ENCODE measurements at regions not wholly inside any gene's neighbourhood (a gene's known extent, or its start where the extent isn't known, plus 50 kb on each side); places are given as distances from the start of the nearest gene placed in this dataset.

DNA sequence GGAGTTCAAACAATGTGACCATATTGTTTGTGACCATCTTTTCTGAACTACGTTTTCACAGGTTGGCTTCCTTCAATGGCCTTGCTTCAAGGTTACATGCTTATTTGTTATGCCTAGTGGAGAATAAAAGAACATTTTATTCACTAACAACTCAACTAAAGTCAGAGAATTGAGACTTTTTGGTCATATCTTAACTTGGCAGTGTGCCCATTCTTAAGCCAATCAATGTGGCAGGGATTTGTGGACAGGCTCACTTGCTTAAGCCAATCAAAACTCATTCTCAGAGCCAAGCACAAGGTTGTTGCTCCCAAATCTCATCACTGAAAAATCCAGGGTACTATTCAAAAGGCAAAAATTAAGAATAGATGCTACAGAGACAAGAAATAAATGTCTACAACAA lies 455.8 kb upstream of the FAT3 start:
- DNase-seq, result no peak
- POLR2A ChIA-PET, result no interaction called here
- Mint-ChIP-seq H3K27ac (no peak overlapping the region), H3K4me3 (no peak overlapping the region), H3K4me1 (no peaks in the 10 kb centered on the region), H3K9me3 (peaks cover 5 to 26% (median 11%) of the 10 kb centered on the region in 5 donors), H3K36me3 (no peaks in the 10 kb centered on the region), H3K27me3 (no peaks in the 10 kb centered on the region)
- Histone ChIP-seq H3K4me1 (ENCODE audit: insufficient read depth, low read length) (no peaks in the 10 kb centered on the region), H3K27me3 (ENCODE audit: insufficient read depth, low read length, poor library complexity, severe bottlenecking) (no peaks in the 10 kb centered on the region), H3K4me3 (ENCODE audit: low read length) (no peak overlapping the region), H3K27ac (ENCODE audit: low read depth, low read length) (no peak overlapping the region), H3K9me3 (ENCODE audit: low read length) (no peaks in the 10 kb centered on the region), H3K36me3 (ENCODE audit: insufficient read depth, low read length) (no peaks in the 10 kb centered on the region)
- CTCF ChIA-PET, result no interaction called here

DNA sequence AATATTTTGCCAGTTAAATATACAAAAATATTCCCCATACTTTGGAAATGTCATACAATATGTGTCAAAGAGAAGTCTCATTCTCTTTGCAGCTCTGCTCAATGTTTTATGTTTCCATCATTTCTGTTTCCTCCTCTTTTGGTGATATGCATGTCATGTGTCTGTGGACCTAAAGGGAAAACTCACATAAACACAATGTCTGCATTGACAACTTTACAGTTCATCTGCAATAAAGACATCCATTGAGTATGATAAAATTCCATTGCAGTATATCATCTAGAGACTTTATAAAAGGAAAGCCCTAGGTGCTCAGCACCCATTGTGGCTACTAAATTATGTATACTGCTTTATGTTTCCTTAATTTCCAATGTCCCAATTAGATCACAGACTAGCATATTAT lies 461.3 kb upstream of the FAT3 start:
- no peak overlapping the region for H3K4me3 ChIP-seq (ENCODE audit: low read length)
- ChIA-PET CTCF (no interaction called here), POLR2A (no interaction called here)
- H3K27me3 ChIP-seq (ENCODE audit: insufficient read depth, low read length, poor library complexity, severe bottlenecking), result no peaks in the 10 kb centered on the region
- H3K27ac Mint-ChIP-seq, result no peak overlapping the region
- no peaks in the 10 kb centered on the region for H3K9me3 ChIP-seq (ENCODE audit: low read length)
- no peaks in the 10 kb centered on the region for H3K4me1 Mint-ChIP-seq
- no peak overlapping the region for H3K4me3 Mint-ChIP-seq
- no peaks in the 10 kb centered on the region for H3K4me1 ChIP-seq (ENCODE audit: insufficient read depth, low read length)
- no peaks in the 10 kb centered on the region for H3K27me3 Mint-ChIP-seq
- no peak overlapping the region for H3K27ac ChIP-seq (ENCODE audit: low read depth, low read length)
- DNase-seq, result no peak
- H3K36me3 ChIP-seq (ENCODE audit: insufficient read depth, low read length), result no peaks in the 10 kb centered on the region
- no peaks in the 10 kb centered on the region for H3K36me3 Mint-ChIP-seq
- H3K9me3 Mint-ChIP-seq, result peaks cover 0 to 13% (median 5%) of the 10 kb centered on the region in 5 donors

DNA sequence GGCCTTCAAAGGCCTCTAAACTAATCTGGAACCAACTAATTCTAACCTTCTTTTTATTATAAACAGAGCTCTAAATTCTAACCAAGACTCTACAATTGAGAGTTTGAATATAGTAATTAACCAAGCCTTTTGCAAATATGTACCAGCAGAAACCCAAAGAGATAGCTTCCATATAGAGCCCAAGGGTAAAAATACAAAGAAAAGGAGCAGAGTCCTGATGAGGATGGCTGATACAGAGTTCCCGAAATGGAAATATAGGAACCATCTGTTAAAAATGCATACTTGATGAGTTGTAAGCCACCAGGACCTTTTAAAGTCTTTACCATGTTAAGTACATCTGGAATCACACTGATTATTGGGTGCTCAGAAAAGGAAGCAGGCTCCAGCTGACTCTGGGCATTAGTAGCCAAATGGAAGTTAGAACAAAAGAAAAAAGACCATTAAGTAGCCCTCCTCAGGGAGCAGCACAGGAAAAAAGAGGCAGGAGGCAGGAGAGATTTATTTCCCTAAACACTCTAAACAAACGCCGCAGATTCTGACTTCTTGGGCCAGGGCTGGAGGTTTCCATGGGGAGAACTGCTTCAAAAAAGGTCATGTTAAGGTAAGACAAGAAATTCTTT lies 463.1 kb upstream of the FAT3 start:
- H3K36me3 Mint-ChIP-seq, result no peaks in the 10 kb centered on the region
- DNase-seq, result no peak

DNA sequence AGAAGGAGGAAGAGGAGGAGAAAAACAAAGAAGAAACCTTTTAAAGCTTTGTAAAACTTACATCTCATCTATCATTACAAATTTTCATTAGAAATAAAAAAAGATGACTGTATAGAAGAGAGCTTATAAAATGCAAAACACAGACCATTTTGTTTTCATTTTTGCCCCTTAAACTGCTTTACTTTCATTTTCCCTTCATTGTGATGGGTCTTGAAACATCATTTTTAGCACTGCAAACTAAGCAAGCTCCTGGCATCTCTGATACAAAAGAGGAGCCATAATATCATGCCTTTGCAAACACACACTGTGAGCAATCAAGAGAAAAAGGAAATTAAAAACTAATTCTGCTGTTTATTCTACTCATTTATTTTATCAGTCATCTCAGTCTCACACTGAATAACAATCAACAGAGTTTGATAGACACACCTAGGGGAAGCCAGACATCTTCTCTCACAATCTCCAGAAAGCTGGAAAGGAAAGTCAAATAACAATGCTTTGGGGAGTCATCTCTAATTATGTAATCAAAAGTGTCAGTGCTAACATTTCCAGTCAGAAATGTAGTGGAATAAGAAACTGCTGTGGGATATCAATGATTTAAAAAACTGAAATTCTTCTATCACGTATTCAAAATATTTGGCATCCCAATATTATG lies 467.7 kb upstream of the FAT3 start:
- Histone ChIP-seq H3K36me3 (ENCODE audit: insufficient read depth, low read length) (no peaks in the 10 kb centered on the region), H3K4me3 (ENCODE audit: low read length) (no peak overlapping the region), H3K27ac (ENCODE audit: low read depth, low read length) (no peak overlapping the region), H3K9me3 (ENCODE audit: low read length) (no peaks in the 10 kb centered on the region), H3K27me3 (ENCODE audit: insufficient read depth, low read length, poor library complexity, severe bottlenecking) (no peaks in the 10 kb centered on the region), H3K4me1 (ENCODE audit: insufficient read depth, low read length) (no peaks in the 10 kb centered on the region)
- no peaks in the 10 kb centered on the region for H3K4me1 Mint-ChIP-seq
- ChIA-PET CTCF (no interaction called here), POLR2A (no interaction called here)
- H3K9me3 Mint-ChIP-seq, result peaks cover 3 to 13% (median 4%) of the 10 kb centered on the region in 5 donors
- DNase-seq, result no peak
- no peaks in the 10 kb centered on the region for H3K27me3 Mint-ChIP-seq
- H3K27ac Mint-ChIP-seq, result no peak overlapping the region
- no peak overlapping the region for H3K4me3 Mint-ChIP-seq
- no peaks in the 10 kb centered on the region for H3K36me3 Mint-ChIP-seq

More for the DNA sequence above, 463.1 kb upstream of the FAT3 start:
- H3K27me3 Mint-ChIP-seq, result no peaks in the 10 kb centered on the region
- Histone ChIP-seq H3K27ac (ENCODE audit: low read depth, low read length) (no peak overlapping the region), H3K27me3 (ENCODE audit: insufficient read depth, low read length, poor library complexity, severe bottlenecking) (no peaks in the 10 kb centered on the region), H3K4me1 (ENCODE audit: insufficient read depth, low read length) (no peaks in the 10 kb centered on the region), H3K9me3 (ENCODE audit: low read length) (no peaks in the 10 kb centered on the region), H3K36me3 (ENCODE audit: insufficient read depth, low read length) (no peaks in the 10 kb centered on the region), H3K4me3 (ENCODE audit: low read length) (no peak overlapping the region)
- no peak overlapping the region for H3K4me3 Mint-ChIP-seq
- no peaks in the 10 kb centered on the region for H3K4me1 Mint-ChIP-seq
- ChIA-PET CTCF (no interaction called here), POLR2A (no interaction called here)
- H3K27ac Mint-ChIP-seq, result no peak overlapping the region
- H3K9me3 Mint-ChIP-seq, result peaks cover 0 to 13% (median 6%) of the 10 kb centered on the region in 5 donors

DNA sequence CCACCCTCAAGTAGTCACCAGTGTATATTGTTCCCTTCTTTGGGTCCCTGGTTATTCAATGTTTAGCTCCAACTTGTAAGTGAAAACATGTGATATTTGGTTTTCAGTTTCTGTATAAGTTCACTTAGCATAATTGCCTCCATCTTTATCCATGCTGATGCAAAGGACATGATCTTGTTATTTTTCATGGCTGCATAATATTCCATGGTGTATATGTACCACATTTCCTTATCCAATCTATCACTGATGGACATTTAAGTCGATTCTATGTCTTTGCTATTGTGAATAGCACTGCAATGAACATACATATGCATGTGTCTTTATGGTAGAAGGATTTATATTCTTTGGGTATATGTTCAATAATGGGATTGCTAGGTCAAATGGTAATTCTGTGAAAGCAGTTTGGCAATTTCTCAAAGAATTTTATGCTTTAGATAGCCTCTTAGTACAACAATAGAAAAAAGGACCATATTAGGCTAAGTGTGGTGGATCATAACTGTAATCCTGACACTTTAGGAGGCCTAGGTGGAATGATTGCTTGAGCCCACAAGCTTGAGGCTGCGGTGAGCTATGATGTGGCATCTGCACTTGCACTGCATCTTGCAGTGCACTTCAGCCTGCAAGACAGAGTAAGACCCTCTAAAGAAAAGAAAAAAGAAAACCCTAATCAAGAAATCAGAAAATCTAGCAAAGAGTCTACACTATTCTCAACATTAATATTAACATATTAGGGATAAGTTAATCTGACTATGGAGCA lies 468.5 kb upstream of the FAT3 start:
- no peaks in the 10 kb centered on the region for H3K4me1 Mint-ChIP-seq
- H3K9me3 ChIP-seq (ENCODE audit: low read length), result no peaks in the 10 kb centered on the region
- no peaks in the 10 kb centered on the region for H3K36me3 Mint-ChIP-seq
- H3K4me3 ChIP-seq (ENCODE audit: low read length), result no peak overlapping the region
- H3K4me1 ChIP-seq (ENCODE audit: insufficient read depth, low read length), result no peaks in the 10 kb centered on the region
- ChIA-PET POLR2A (no interaction called here), CTCF (no interaction called here)
- no peak for DNase-seq
- no peak overlapping the region for H3K4me3 Mint-ChIP-seq
- H3K27ac Mint-ChIP-seq, result no peak overlapping the region
- peaks cover 3 to 13% (median 4%) of the 10 kb centered on the region in 5 donors for H3K9me3 Mint-ChIP-seq
- no peak overlapping the region for H3K27ac ChIP-seq (ENCODE audit: low read depth, low read length)
- no peaks in the 10 kb centered on the region for H3K27me3 ChIP-seq (ENCODE audit: insufficient read depth, low read length, poor library complexity, severe bottlenecking)
- H3K27me3 Mint-ChIP-seq, result no peaks in the 10 kb centered on the region
- H3K36me3 ChIP-seq (ENCODE audit: insufficient read depth, low read length), result no peaks in the 10 kb centered on the region

DNA sequence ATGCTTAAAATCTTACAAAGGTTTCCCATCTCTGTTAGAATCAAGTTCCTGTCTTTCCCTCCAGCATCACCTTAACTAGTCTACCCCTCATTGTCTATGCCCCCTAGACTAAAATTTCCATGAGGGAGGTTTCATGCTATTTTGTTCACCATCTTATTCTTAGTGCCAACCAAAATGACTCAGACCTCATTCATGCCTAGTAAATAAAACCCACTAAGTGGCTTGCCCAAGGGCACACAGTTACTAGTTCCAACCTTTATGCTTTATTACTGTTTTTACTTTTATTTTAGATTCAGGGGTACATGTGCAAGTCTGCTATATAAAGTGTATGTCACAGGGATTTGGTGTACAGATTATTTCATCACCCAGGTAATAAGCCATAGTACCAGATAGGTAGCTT lies 469.1 kb upstream of the FAT3 start:
- ChIA-PET CTCF (no interaction called here), POLR2A (no interaction called here)
- no peak overlapping the region for H3K4me3 ChIP-seq (ENCODE audit: low read length)
- no peak for DNase-seq
- no peaks in the 10 kb centered on the region for H3K9me3 ChIP-seq (ENCODE audit: low read length)
- Mint-ChIP-seq H3K27me3 (no peaks in the 10 kb centered on the region), H3K4me3 (no peak overlapping the region), H3K4me1 (no peaks in the 10 kb centered on the region), H3K36me3 (no peaks in the 10 kb centered on the region), H3K27ac (no peak overlapping the region), H3K9me3 (peaks cover 3 to 9% (median 4%) of the 10 kb centered on the region in 5 donors)
- no peaks in the 10 kb centered on the region for H3K36me3 ChIP-seq (ENCODE audit: insufficient read depth, low read length)
- H3K27ac ChIP-seq (ENCODE audit: low read depth, low read length), result no peak overlapping the region
- no peaks in the 10 kb centered on the region for H3K4me1 ChIP-seq (ENCODE audit: insufficient read depth, low read length)
- H3K27me3 ChIP-seq (ENCODE audit: insufficient read depth, low read length, poor library complexity, severe bottlenecking), result no peaks in the 10 kb centered on the region

DNA sequence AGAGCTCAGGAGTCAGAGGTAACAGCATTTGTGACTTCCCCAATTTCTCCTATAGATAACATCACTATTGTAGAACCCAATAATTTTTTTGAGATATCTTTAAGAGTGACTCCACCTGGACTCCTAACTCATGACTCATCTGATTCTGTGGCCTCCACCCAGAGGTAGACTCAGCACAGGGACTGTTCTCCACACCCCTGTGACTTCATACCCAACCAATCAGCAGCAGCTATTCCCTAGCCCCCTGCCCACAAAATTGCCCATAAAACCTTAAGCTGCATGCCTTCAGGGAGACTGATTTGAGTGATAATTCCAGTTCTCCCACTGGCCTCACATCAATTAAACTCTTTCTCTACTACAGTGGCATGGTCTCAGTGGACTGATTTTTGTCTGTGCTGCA lies 475.4 kb upstream of the FAT3 start:
- peaks cover 0 to 22% (median 6%) of the 10 kb centered on the region in 5 donors for H3K9me3 Mint-ChIP-seq
- Histone ChIP-seq H3K4me1 (ENCODE audit: insufficient read depth, low read length) (no peaks in the 10 kb centered on the region), H3K4me3 (ENCODE audit: low read length) (no peak overlapping the region), H3K27ac (ENCODE audit: low read depth, low read length) (no peak overlapping the region), H3K27me3 (ENCODE audit: insufficient read depth, low read length, poor library complexity, severe bottlenecking) (no peaks in the 10 kb centered on the region), H3K9me3 (ENCODE audit: low read length) (no peaks in the 10 kb centered on the region), H3K36me3 (ENCODE audit: insufficient read depth, low read length) (no peaks in the 10 kb centered on the region)
- H3K4me3 Mint-ChIP-seq, result no peak overlapping the region
- ChIA-PET POLR2A (no interaction called here), CTCF (no interaction called here)
- H3K4me1 Mint-ChIP-seq, result no peaks in the 10 kb centered on the region
- H3K36me3 Mint-ChIP-seq, result no peaks in the 10 kb centered on the region
- no peak overlapping the region for H3K27ac Mint-ChIP-seq
- no peaks in the 10 kb centered on the region for H3K27me3 Mint-ChIP-seq
- DNase-seq, result no peak

DNA sequence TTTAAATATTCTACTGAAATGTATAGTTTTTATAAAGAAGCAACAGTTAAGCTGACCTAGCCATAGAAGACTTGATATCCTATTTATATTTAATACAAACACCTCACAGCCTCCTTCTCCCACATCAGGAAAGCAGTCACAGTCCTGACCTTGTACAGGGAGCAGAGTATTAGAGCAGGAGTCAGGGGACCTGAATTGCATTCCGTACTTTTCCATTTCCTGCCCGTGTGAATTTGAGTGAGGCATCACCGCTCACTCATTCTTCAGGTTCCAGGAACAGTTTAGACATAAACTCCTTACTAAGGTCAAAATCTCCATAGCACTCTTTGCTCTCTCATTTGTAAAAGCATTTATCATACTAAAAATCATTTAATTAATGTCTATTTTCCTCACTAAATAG lies 482.5 kb upstream of the FAT3 start:
- ChIA-PET POLR2A (no interaction called here), CTCF (no interaction called here)
- H3K27me3 ChIP-seq (ENCODE audit: insufficient read depth, low read length, poor library complexity, severe bottlenecking), result no peaks in the 10 kb centered on the region
- no peaks in the 10 kb centered on the region for H3K4me1 ChIP-seq (ENCODE audit: insufficient read depth, low read length)
- no peak for DNase-seq
- Mint-ChIP-seq H3K27me3 (no peaks in the 10 kb centered on the region), H3K4me3 (no peak overlapping the region), H3K9me3 (peaks cover 2 to 41% (median 6%) of the 10 kb centered on the region in 5 donors), H3K4me1 (no peaks in the 10 kb centered on the region), H3K36me3 (no peaks in the 10 kb centered on the region), H3K27ac (no peak overlapping the region)
- H3K36me3 ChIP-seq (ENCODE audit: insufficient read depth, low read length), result no peaks in the 10 kb centered on the region
- H3K27ac ChIP-seq (ENCODE audit: low read depth, low read length), result no peak overlapping the region
- no peak overlapping the region for H3K4me3 ChIP-seq (ENCODE audit: low read length)
- H3K9me3 ChIP-seq (ENCODE audit: low read length), result no peaks in the 10 kb centered on the region

All from CD8-positive, alpha-beta memory T cell (primary cell).